ENCODE measurements at regions not wholly inside any gene's neighbourhood (a gene's known extent, or its start where the extent isn't known, plus 50 kb on each side); places are given as distances from the start of the nearest gene placed in this dataset.

- TF ChIP-seq, protein P1, sequence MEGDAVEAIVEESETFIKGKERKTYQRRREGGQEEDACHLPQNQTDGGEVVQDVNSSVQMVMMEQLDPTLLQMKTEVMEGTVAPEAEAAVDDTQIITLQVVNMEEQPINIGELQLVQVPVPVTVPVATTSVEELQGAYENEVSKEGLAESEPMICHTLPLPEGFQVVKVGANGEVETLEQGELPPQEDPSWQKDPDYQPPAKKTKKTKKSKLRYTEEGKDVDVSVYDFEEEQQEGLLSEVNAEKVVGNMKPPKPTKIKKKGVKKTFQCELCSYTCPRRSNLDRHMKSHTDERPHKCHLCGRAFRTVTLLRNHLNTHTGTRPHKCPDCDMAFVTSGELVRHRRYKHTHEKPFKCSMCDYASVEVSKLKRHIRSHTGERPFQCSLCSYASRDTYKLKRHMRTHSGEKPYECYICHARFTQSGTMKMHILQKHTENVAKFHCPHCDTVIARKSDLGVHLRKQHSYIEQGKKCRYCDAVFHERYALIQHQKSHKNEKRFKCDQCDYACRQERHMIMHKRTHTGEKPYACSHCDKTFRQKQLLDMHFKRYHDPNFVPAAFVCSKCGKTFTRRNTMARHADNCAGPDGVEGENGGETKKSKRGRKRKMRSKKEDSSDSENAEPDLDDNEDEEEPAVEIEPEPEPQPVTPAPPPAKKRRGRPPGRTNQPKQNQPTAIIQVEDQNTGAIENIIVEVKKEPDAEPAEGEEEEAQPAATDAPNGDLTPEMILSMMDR (conservative IDR thresholded peaks at IDR 0.05 in 1 of 2, IDR thresholded peaks at IDR 0.05 in 1 of 2; ENCODE audit: extremely low read depth in 1 of 2, insufficient read depth in 1 of 2, low read depth in 1 of 2, low read length in 2 of 2) = no peak
- TF ChIP-seq EZH2 (IDR thresholded peaks at IDR 0.05; ENCODE audit: borderline replicate concordance, low read length) = no peak
Observed at GRCh38 chr10:23793577-23793976, 354.7 kb downstream of the OTUD1 start.

Data from mammary epithelial cell (primary cell).